Peyer's patch (tissue), 4 donors: ENCODE measurements at regions not wholly inside any gene's neighbourhood (a gene's known extent, or its start where the extent isn't known, plus 50 kb on each side); places are given as distances from the start of the nearest gene placed in this dataset.

Experiments used
- CTCF ChIP-seq, 6 experiments: fragments of 450-650 bp in 4 of 6; fragments of 200-600 bp in 2 of 6; sonication (generic) in 1 of 6; IDR thresholded peaks; one replicate each; pipeline ENCODE4 v1.5.1; 2017 to 2019; ENCODE audit warnings: antibody characterized with exemption in 6 of 6, mild to moderate bottlenecking in 3 of 6, moderate library complexity in 1 of 6
- POLR2A ChIP-seq, 2 donors: fragments of 450-650 bp; IDR thresholded peaks; one replicate each; pipeline ENCODE4 v1.5.1; 2017; ENCODE audit warnings: antibody characterized with exemption in 2 of 2, mild to moderate bottlenecking in 2 of 2, moderate library complexity in 2 of 2

GRCh38 chr16:51868631-51869030 lies 678.3 kb downstream of the TOX3 start:
- TF ChIP-seq CTCF (IDR thresholded peaks at IDR 0.05) (no peak), POLR2A (IDR thresholded peaks at IDR 0.05) (no peak)
